ENCODE measurements at regions not wholly inside any gene's neighbourhood (a gene's known extent, or its start where the extent isn't known, plus 50 kb on each side); places are given as distances from the start of the nearest gene placed in this dataset.
"Not testable (repeated sequence)": the region's sequence is repeated elsewhere in the genome, so short reads cannot be mapped to it uniquely, and the experiment has no call there.

DNA sequence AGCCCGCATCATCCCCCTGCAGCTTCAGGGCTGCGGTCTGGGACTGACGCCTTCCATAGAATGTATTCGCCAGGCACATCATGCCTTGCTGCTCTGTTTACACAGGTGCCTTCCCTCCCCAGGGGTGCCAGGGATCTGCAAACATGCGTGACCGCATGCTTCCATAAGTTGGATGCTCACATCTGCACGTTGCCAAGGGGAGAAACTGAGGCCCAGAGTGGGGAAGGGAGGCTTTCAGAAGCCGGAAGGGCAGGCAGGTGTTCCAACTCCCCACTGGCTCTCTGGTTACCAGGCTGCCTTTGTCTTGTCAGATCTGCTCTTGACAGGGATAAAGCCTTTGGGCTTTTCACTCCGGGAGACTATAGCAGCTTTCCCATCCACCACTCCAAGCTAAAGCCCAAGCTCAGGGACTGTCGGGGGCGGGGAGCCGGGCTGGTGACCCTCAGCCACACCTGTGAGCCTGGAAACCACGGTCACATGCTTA lies 125.8 kb upstream of the TNP1 start:
- no peaks in the 10 kb centered on the region for H3K36me3 ChIP-seq (ENCODE audit: control insufficient read depth, insufficient read depth, low read length)
- WGBS (ENCODE audit: insufficient coverage, insufficient read length) = no CpG with 5 or more reads among the region's 13 CpGs
- H3K9me3 ChIP-seq (ENCODE audit: control insufficient read depth, insufficient read depth, low read length) = no peaks in the 10 kb centered on the region
- DNase-seq (ENCODE audit: low read depth, low spot score) = peak; percentile 2
- peaks cover 2% of the 10 kb centered on the region; the same call in 1 of the 2 replicates for H3K4me1 ChIP-seq (ENCODE audit: control insufficient read depth, insufficient read depth, low read length)
- no peak overlapping the region for H3K4me3 ChIP-seq (ENCODE audit: low read length)
- no peaks in the 10 kb centered on the region for H3K27me3 ChIP-seq (ENCODE audit: control insufficient read depth, insufficient read depth, low read length)
- H3K27ac ChIP-seq (ENCODE audit: low read length) = no peak overlapping the region

DNA sequence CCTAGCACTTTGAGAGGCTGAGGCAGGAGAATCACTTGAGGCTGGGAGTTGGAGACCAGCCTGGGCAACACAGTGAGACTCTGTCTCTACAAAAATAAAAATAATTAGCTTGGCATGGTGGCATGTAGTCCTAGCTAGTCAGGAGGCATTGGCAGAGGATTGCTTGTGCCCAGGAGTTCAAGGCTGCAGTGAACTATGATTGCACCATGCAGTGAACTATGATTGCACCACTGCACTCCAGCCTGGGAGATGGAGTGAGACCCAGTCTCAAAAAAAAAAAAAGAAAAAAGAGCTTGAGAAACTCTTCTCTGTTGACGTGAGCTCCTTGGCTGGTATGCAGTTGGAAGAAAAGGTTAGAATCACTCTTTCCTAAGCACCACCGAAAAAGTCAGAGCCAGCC lies 125.1 kb upstream of the TNP1 start:
- WGBS (ENCODE audit: insufficient coverage, insufficient read length) = no CpG with 5 or more reads among the region's 2 CpGs

DNA sequence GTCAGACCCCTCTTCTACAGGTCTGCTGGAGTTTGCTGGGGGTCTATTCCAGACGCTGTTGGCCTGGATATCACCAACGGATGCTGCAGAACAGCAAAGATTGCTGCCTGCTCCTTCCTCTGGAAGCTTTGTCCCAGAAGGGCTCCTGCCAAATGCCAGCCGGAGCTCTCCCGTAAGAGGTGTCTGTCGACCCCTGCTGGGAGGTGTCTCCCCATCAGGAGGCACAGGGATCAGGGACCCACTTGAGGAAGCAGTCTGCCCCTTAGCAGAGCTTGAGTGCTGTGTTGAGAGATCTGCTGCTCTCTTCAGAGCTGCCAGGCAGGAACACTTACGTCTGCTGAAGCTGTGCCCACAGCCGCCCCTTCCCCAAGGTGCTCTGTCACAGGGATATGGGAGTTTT lies 122.1 kb upstream of the TNP1 start:
- H3K4me3 ChIP-seq (ENCODE audit: low read length); H3K36me3 ChIP-seq (ENCODE audit: control insufficient read depth, insufficient read depth, low read length); H3K9me3 ChIP-seq (ENCODE audit: control insufficient read depth, insufficient read depth, low read length); H3K4me1 ChIP-seq (ENCODE audit: control insufficient read depth, insufficient read depth, low read length); H3K27ac ChIP-seq (ENCODE audit: low read length); DNase-seq (ENCODE audit: low read depth, low spot score); H3K27me3 ChIP-seq (ENCODE audit: control insufficient read depth, insufficient read depth, low read length): not testable (repeated sequence)
- WGBS (ENCODE audit: insufficient coverage, insufficient read length) = no CpG with 5 or more reads among the region's 7 CpGs

More for the DNA sequence above, 125.1 kb upstream of the TNP1 start:
- peaks cover 2% of the 10 kb centered on the region; the same call in 1 of the 2 replicates for H3K4me1 ChIP-seq (ENCODE audit: control insufficient read depth, insufficient read depth, low read length)
- no peaks in the 10 kb centered on the region for H3K27me3 ChIP-seq (ENCODE audit: control insufficient read depth, insufficient read depth, low read length)
- H3K4me3 ChIP-seq (ENCODE audit: low read length) = no peak overlapping the region
- H3K9me3 ChIP-seq (ENCODE audit: control insufficient read depth, insufficient read depth, low read length) = no peaks in the 10 kb centered on the region
- no peak for DNase-seq (ENCODE audit: low read depth, low spot score)
- no peaks in the 10 kb centered on the region for H3K36me3 ChIP-seq (ENCODE audit: control insufficient read depth, insufficient read depth, low read length)
- H3K27ac ChIP-seq (ENCODE audit: low read length) = no peak overlapping the region

DNA sequence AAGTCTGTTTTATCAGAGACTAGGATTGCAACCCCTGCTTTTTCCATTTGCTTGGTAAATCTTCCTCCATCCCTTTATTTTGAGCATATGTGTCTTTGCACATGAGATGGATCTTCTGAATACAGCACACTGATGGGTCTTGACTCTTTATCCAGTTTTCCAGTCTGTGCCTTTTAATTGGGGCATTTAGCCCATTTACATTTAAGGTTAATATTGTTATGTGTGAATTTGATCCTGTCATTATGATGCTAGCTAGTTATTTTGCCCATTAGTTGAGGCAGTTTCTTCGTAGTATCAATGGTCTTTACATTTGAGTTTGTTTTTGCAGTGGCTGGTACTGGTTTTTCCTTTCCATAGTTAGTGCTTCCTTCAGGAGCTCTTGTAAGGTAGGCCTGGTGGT lies 120.6 kb upstream of the TNP1 start:
- WGBS (ENCODE audit: insufficient coverage, insufficient read length) = no CpG with 5 or more reads among the region's 1 CpG
- H3K36me3 ChIP-seq (ENCODE audit: control insufficient read depth, insufficient read depth, low read length); H3K27ac ChIP-seq (ENCODE audit: low read length); H3K27me3 ChIP-seq (ENCODE audit: control insufficient read depth, insufficient read depth, low read length); DNase-seq (ENCODE audit: low read depth, low spot score); H3K9me3 ChIP-seq (ENCODE audit: control insufficient read depth, insufficient read depth, low read length); H3K4me1 ChIP-seq (ENCODE audit: control insufficient read depth, insufficient read depth, low read length); H3K4me3 ChIP-seq (ENCODE audit: low read length): not testable (repeated sequence)

DNA sequence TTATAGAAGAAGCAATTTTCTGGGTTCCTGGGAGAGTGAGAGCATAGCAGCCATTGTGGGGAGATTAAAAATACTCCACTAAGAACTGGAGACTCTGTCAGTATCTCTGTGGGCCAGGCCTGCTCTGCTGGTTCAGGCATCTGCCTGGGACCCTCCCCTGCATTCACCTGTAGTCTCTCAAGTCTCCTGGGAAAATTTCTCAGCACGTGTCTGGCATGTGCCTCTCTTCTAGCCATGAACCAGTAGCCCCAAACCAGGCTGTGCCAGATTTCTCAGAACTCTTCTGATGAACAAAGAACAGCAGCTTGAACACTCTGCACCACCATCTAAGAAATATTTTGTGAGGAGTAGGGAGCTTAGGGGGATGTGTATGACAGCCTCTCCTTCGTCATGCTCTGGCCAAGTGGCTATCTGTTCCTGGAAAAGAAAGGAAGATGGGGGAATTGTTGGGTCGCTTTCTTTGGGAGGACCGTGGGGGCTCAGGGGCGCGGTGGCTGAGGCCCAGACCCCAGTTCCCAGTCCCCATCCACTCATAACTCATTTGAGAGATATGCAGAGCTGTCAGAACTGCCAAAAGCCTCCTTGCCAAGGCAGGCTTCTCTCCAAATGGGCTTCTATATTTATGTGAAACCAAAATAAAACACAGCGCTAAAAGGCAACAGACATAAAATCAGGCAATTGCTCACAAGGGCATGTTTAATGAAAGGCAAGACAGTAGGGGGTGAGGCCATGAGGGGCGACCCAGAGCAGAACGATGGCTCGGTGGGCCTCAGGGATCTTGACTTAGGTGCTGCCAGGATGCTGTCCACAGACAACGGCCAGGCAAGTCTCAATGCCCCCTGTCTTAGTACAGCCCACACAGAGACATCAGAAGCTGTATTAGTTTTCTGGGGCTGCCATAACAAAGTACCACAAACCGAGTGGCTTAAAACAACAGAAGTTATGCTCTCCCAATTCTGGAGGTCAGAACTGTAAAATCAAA lies 114.7 kb upstream of the TNP1 start:
- no peak for DNase-seq (ENCODE audit: low read depth, low spot score)
- Histone ChIP-seq H3K27me3 (ENCODE audit: control insufficient read depth, insufficient read depth, low read length) (no peaks in the 10 kb centered on the region), H3K4me1 (ENCODE audit: control insufficient read depth, insufficient read depth, low read length) (no peaks in the 10 kb centered on the region), H3K27ac (ENCODE audit: low read length) (no peak overlapping the region), H3K36me3 (ENCODE audit: control insufficient read depth, insufficient read depth, low read length) (no peaks in the 10 kb centered on the region), H3K9me3 (ENCODE audit: control insufficient read depth, insufficient read depth, low read length) (no peaks in the 10 kb centered on the region), H3K4me3 (ENCODE audit: low read length) (no peak overlapping the region)
- WGBS (ENCODE audit: insufficient coverage, insufficient read length) = no CpG with 5 or more reads among the region's 12 CpGs

DNA sequence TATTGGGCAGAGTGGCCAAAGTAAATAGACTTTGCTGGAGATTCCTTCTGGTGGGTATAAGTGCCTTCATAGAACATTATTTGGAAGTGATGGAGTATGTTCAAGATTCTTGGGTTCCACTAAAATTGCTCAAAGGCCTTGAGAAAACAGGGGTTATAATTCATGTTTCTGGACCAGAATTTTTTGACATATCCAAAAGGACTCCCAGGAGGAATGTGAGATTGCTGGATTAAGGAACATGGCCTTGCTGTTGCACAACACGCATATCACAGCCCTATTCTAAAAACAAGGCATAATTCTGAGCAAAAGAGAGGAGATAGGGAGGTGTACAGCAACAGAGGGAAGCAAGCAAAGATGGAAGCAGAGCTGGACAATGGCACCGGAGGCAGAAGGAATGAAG lies 111.7 kb upstream of the TNP1 start:
- no peak overlapping the region for H3K4me3 ChIP-seq (ENCODE audit: low read length)
- no CpG with 5 or more reads among the region's 2 CpGs for WGBS (ENCODE audit: insufficient coverage, insufficient read length)
- H3K9me3 ChIP-seq (ENCODE audit: control insufficient read depth, insufficient read depth, low read length) = no peaks in the 10 kb centered on the region
- H3K27me3 ChIP-seq (ENCODE audit: control insufficient read depth, insufficient read depth, low read length) = no peaks in the 10 kb centered on the region
- DNase-seq (ENCODE audit: low read depth, low spot score) = no peak
- H3K4me1 ChIP-seq (ENCODE audit: control insufficient read depth, insufficient read depth, low read length) = no peaks in the 10 kb centered on the region
- H3K36me3 ChIP-seq (ENCODE audit: control insufficient read depth, insufficient read depth, low read length) = no peaks in the 10 kb centered on the region
- no peak overlapping the region for H3K27ac ChIP-seq (ENCODE audit: low read length)

DNA sequence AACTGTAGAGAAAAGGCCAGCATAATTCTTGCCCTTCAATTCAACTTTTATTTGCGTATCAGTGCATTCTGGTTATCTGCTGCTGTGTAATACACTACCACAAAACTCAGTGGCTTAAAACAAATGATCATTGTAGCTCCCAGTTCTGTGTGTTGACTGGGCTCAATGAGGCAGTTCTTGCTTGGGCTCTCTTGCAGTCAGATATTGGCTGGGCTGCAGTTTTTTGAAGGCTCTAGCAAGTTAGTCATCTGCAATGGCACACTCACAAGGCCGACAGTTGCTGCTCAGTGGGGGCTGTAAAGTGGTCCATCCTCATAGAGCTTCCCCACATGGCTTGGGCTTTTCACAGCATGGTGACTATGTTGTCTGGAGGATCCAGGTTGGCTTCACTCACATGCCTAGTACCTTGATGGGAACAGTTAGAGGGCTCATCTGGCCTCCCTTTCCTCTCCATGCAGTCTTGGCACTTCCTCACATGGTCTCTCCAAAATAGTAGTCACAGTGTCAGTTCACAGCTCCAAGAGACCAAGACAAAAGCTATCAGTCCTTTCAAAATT lies 110.6 kb upstream of the TNP1 start:
- Histone ChIP-seq H3K27me3 (ENCODE audit: control insufficient read depth, insufficient read depth, low read length) (no peaks in the 10 kb centered on the region), H3K36me3 (ENCODE audit: control insufficient read depth, insufficient read depth, low read length) (no peaks in the 10 kb centered on the region), H3K4me3 (ENCODE audit: low read length) (no peak overlapping the region), H3K9me3 (ENCODE audit: control insufficient read depth, insufficient read depth, low read length) (no peaks in the 10 kb centered on the region), H3K27ac (ENCODE audit: low read length) (no peak overlapping the region), H3K4me1 (ENCODE audit: control insufficient read depth, insufficient read depth, low read length) (no peaks in the 10 kb centered on the region)
- WGBS (ENCODE audit: insufficient coverage, insufficient read length) = no CpG with 5 or more reads among the region's 2 CpGs
- no peak for DNase-seq (ENCODE audit: low read depth, low spot score)

DNA sequence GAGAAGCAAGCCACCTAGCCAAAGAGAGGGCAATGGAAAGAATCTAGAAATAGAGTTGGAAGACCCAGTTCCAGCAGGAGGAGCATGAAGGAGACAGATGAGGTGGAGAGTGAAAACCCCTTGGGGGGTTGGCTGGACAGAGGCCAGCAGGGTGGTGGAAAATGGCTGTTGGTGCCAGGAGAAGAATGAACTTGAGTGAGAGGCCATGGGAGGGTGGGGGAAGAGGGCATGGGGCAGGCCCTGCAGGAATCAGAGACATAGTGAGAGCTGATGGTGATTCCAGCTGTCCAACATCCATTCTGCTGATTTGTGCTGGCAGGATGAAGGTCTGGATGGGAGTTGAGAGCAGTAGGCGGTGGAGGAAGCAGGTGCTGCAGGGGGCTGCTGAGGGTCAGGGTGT lies 108.0 kb upstream of the TNP1 start:
- no peaks in the 10 kb centered on the region for H3K4me1 ChIP-seq (ENCODE audit: control insufficient read depth, insufficient read depth, low read length)
- no CpG with 5 or more reads among the region's 1 CpG for WGBS (ENCODE audit: insufficient coverage, insufficient read length)
- DNase-seq (ENCODE audit: low read depth, low spot score) = no peak

DNA sequence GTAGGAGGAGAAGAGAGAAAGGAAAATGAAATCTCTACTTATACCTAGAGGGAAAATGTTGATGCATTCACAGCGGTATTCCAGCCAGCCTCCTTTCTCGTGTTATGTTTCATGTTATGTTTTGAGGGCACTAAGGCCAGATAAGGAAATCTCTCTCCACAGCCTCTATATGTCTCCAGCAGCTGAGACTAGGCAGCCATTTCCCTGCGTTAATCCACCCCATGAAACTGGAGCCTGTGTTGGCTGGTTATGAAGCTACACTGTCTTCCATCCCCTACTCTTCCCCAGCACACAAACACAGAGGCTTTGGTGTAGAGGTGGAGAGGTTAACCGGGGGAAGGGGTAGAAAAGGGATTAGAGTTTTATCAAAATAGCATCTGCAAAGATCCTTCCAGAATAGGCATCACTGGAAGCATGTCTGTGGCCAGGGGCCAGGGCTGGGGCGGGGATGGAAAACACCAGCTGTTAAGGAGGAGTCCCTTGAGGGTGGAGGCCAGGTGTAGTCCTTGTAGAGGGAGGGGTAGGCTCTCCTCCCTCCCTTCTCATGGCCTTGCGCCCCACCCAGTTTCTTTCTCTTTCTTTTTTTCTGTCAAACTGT lies 100.9 kb upstream of the TNP1 start:
- WGBS (ENCODE audit: insufficient coverage, insufficient read length) = no CpG with 5 or more reads among the region's 6 CpGs
- H3K4me1 ChIP-seq (ENCODE audit: control insufficient read depth, insufficient read depth, low read length) = no peaks in the 10 kb centered on the region
- no peak for DNase-seq (ENCODE audit: low read depth, low spot score)
- H3K36me3 ChIP-seq (ENCODE audit: control insufficient read depth, insufficient read depth, low read length) = no peaks in the 10 kb centered on the region
- H3K4me3 ChIP-seq (ENCODE audit: low read length) = no peak overlapping the region
- H3K27ac ChIP-seq (ENCODE audit: low read length) = no peak overlapping the region
- no peaks in the 10 kb centered on the region for H3K27me3 ChIP-seq (ENCODE audit: control insufficient read depth, insufficient read depth, low read length)
- H3K9me3 ChIP-seq (ENCODE audit: control insufficient read depth, insufficient read depth, low read length) = no peaks in the 10 kb centered on the region

More for the DNA sequence above, 108.0 kb upstream of the TNP1 start:
- Histone ChIP-seq H3K36me3 (ENCODE audit: control insufficient read depth, insufficient read depth, low read length) (no peaks in the 10 kb centered on the region), H3K27me3 (ENCODE audit: control insufficient read depth, insufficient read depth, low read length) (no peaks in the 10 kb centered on the region), H3K9me3 (ENCODE audit: control insufficient read depth, insufficient read depth, low read length) (no peaks in the 10 kb centered on the region), H3K27ac (ENCODE audit: low read length) (no peak overlapping the region), H3K4me3 (ENCODE audit: low read length) (no peak overlapping the region)

DNA sequence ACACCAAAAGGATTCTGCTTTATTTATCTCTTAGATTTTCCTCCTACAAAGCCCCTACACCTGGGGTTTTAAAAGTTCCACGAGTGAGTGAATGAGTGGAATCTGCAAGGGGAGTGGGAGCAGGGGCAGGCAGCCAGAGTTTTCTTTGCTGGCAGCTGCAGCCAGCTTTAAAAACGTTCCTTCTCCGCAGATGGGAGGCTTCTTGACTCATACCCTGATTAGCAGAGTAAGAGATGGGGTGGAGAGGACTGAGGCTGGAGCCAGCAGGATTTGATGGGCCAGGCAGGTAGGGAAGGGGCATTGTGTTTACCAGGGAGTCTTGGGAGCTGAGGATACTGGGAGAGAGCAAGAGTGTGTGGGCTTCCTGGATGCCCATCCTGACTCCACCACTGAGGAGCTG lies 99.6 kb upstream of the TNP1 start:
- H3K4me3 ChIP-seq (ENCODE audit: low read length) = no peak overlapping the region
- no peaks in the 10 kb centered on the region for H3K27me3 ChIP-seq (ENCODE audit: control insufficient read depth, insufficient read depth, low read length)
- H3K36me3 ChIP-seq (ENCODE audit: control insufficient read depth, insufficient read depth, low read length) = no peaks in the 10 kb centered on the region
- DNase-seq (ENCODE audit: low read depth, low spot score) = no peak
- H3K4me1 ChIP-seq (ENCODE audit: control insufficient read depth, insufficient read depth, low read length) = no peaks in the 10 kb centered on the region
- H3K9me3 ChIP-seq (ENCODE audit: control insufficient read depth, insufficient read depth, low read length) = no peaks in the 10 kb centered on the region
- no CpG with 5 or more reads among the region's 3 CpGs for WGBS (ENCODE audit: insufficient coverage, insufficient read length)
- no peak overlapping the region for H3K27ac ChIP-seq (ENCODE audit: low read length)
